H1 (cell line): ENCODE measurements at regions not wholly inside any gene's neighbourhood (a gene's known extent, or its start where the extent isn't known, plus 50 kb on each side); places are given as distances from the start of the nearest gene placed in this dataset.

ENCODE experiments used
- CTCF ChIA-PET: fragments of 300-600 bp; sonication (Branson Sonifier 250); formaldehyde crosslinking; loops from one replicate; lab custom pipeline; 2021; ENCODE audit not compliant: partially characterized antibody; lab: Charles Lee
- POLR2A ChIA-PET: fragments of 300-600 bp; sonication (Branson Sonifier 250); formaldehyde crosslinking; loops from one replicate; lab custom pipeline; 2021; ENCODE audit warnings: inconsistent platforms; ENCODE audit not compliant: partially characterized antibody; lab: Charles Lee
- DNase-seq, 2 experiments: peaks; one replicate each; pipeline versions ENCODE4 v3.0.0 to v3.0.0-alpha.2; 2010 to 2022; ENCODE audit warnings: low spot score in 2 of 2, low read depth in 1 of 2, mixed read lengths in 1 of 2
- FAIRE-seq: peaks from 2 replicates; lab custom pipeline; 2011; peaks lifted over from hg19 to GRCh38; lab: Jason Lieb, UNC
- H2AFZ ChIP-seq: 2 replicates; pipeline ENCODE4 v1.8.1; 2012; ENCODE audit warnings: low read length, inconsistent platforms
- H2AK5ac ChIP-seq: 2 replicates; pipeline ENCODE4 v1.6.1; 2013; ENCODE audit warnings: low read depth, low read length
- H2BK120ac ChIP-seq: replicated peaks from 2 replicates; pipeline ENCODE3; 2013; ENCODE audit warnings: low read depth, low read length, inconsistent platforms
- H2BK12ac ChIP-seq: 2 replicates; pipeline ENCODE4 v1.6.1; 2013; ENCODE audit warnings: low read depth, low read length
- H2BK15ac ChIP-seq: 2 replicates; pipeline ENCODE4 v1.6.1; 2013; ENCODE audit warnings: low read length
- H2BK20ac ChIP-seq: 2 replicates; pipeline ENCODE4 v1.6.1; 2013; ENCODE audit warnings: low read length
- H2BK5ac ChIP-seq: 2 replicates; pipeline ENCODE4 v1.6.1; 2013; ENCODE audit warnings: low read depth, low read length
- H3K14ac ChIP-seq: 2 replicates; pipeline ENCODE4 v1.6.1; 2013; ENCODE audit warnings: inconsistent platforms; ENCODE audit not compliant: insufficient read length
- H3K18ac ChIP-seq: 2 replicates; pipeline ENCODE4 v1.6.1; 2013; ENCODE audit warnings: low read length; ENCODE audit errors: extremely low read depth
- H3K23ac ChIP-seq: 2 replicates; pipeline ENCODE4 v1.6.1; 2013; ENCODE audit warnings: inconsistent platforms; ENCODE audit not compliant: insufficient read length
- H3K23me2 ChIP-seq: 2 replicates; pipeline ENCODE4 v1.6.1; 2013; ENCODE audit warnings: low read depth, low read length
- H3K27ac ChIP-seq: 2 replicates; pipeline ENCODE4 v1.6.1; 2011; ENCODE audit warnings: low read depth, low read length, inconsistent platforms
- H3K27me3 ChIP-seq, 4 experiments: replicated peaks in 1 of 4; 1 replicate in 1 of 4; 2 replicates in 3 of 4; pipeline versions ENCODE4 v1.6.1 to v1.8.1; 2011 to 2013; ENCODE audit warnings: low read length in 3 of 4, mild to moderate bottlenecking in 3 of 4, inconsistent platforms in 2 of 4, mixed read lengths in 2 of 4, moderate library complexity in 1 of 4; ENCODE audit not compliant: control insufficient read depth in 3 of 4, insufficient read depth in 3 of 4; ENCODE audit errors: extremely low read depth in 1 of 4
- H3K36me3 ChIP-seq, 4 experiments: 2 replicates each; pipeline versions ENCODE4 v1.6.1 to v1.8.1; 2011 to 2013; ENCODE audit warnings: mild to moderate bottlenecking in 4 of 4, low read length in 3 of 4, moderate library complexity in 2 of 4, control low read depth in 1 of 4, inconsistent platforms in 1 of 4; ENCODE audit not compliant: insufficient read depth in 4 of 4, control insufficient read depth in 2 of 4
- H3K4ac ChIP-seq: replicated peaks from 2 replicates; pipeline ENCODE3; 2013; ENCODE audit warnings: low read length, low read depth, mixed read lengths, inconsistent platforms; ENCODE audit not compliant: insufficient read length
- H3K4me1 ChIP-seq, 4 experiments: replicated peaks in 1 of 4; 1 replicate in 1 of 4; 2 replicates in 3 of 4; pipeline versions ENCODE4 v1.6.1 to v1.8.1; 2011 to 2013; ENCODE audit warnings: low read length in 3 of 4, inconsistent platforms in 2 of 4, mixed read lengths in 1 of 4; ENCODE audit not compliant: insufficient read depth in 4 of 4, control insufficient read depth in 3 of 4
- H3K4me2 ChIP-seq, 2 experiments: 2 replicates each; pipeline versions ENCODE4 v1.6.1 to v1.8.1; 2011 to 2013; ENCODE audit warnings: low read depth in 2 of 2, low read length in 2 of 2, control low read depth in 1 of 2, inconsistent platforms in 1 of 2, mild to moderate bottlenecking in 1 of 2; ENCODE audit not compliant: insufficient read depth in 1 of 2
- H3K4me3 ChIP-seq, 4 experiments: fragments of 200-600, 300-600 bp in 1 of 4; sonication (generic), shearing (Covaris generic), sonication (Bioruptor Twin) in 1 of 4; 2 replicates each; pipeline versions ENCODE4 v1.5.1 to v1.8.1; 2011 to 2016; ENCODE audit warnings: low read length in 4 of 4, low read depth in 3 of 4, control low read depth in 2 of 4, inconsistent platforms in 2 of 4, mild to moderate bottlenecking in 2 of 4, mixed read lengths in 1 of 4, moderate library complexity in 1 of 4; ENCODE audit not compliant: insufficient read depth in 2 of 4; ENCODE audit errors: extremely low read depth in 1 of 4
- H3K56ac ChIP-seq: replicated peaks from 2 replicates; pipeline ENCODE3; 2013; ENCODE audit warnings: low read depth, mild to moderate bottlenecking, mixed read lengths, low read length, inconsistent platforms; ENCODE audit not compliant: insufficient read length
- H3K79me1 ChIP-seq: 2 replicates; pipeline ENCODE4 v1.6.1; 2013; ENCODE audit warnings: low read depth, low read length, control low read depth
- H3K79me2 ChIP-seq, 2 experiments: 2 replicates each; pipeline versions ENCODE4 v1.6.1 to v1.8.1; 2012 to 2013; ENCODE audit warnings: low read length in 2 of 2, mild to moderate bottlenecking in 2 of 2, inconsistent platforms in 1 of 2; ENCODE audit not compliant: insufficient read depth in 2 of 2, control insufficient read depth in 1 of 2
- H3K9ac ChIP-seq, 4 experiments: replicated peaks in 1 of 4; 1 replicate in 1 of 4; 2 replicates in 3 of 4; pipeline versions ENCODE4 v1.6.1 to v1.8.1; 2011 to 2013; ENCODE audit warnings: low read depth in 3 of 4, low read length in 3 of 4, control low read depth in 2 of 4, mild to moderate bottlenecking in 2 of 4, moderate library complexity in 2 of 4, inconsistent platforms in 1 of 4; ENCODE audit errors: extremely low read depth in 1 of 4
- H3K9me3 ChIP-seq, 2 experiments: 2 replicates each; pipeline versions ENCODE4 v1.6.1 to v1.8.1; 2012 to 2013; ENCODE audit warnings: mild to moderate bottlenecking in 2 of 2, moderate library complexity in 2 of 2, control low read depth in 1 of 2, inconsistent platforms in 1 of 2, low read depth in 1 of 2, low read length in 1 of 2, mixed read lengths in 1 of 2; ENCODE audit not compliant: insufficient read depth in 2 of 2
- H4K20me1 ChIP-seq, 2 experiments: replicated peaks in 1 of 2; 2 replicates each; pipeline versions ENCODE3 to v1.8.1; 2011 to 2013; ENCODE audit warnings: inconsistent platforms in 2 of 2, low read length in 2 of 2, mild to moderate bottlenecking in 1 of 2; ENCODE audit not compliant: insufficient read depth in 2 of 2, control insufficient read depth in 1 of 2
- H4K5ac ChIP-seq: 2 replicates; pipeline ENCODE4 v1.6.1; 2013; ENCODE audit warnings: low read length, low read depth, mixed read lengths, inconsistent platforms; ENCODE audit not compliant: insufficient read length
- H4K8ac ChIP-seq: 2 replicates; pipeline ENCODE4 v1.8.0; 2013; ENCODE audit warnings: mild to moderate bottlenecking, moderate library complexity, low read length, inconsistent platforms; ENCODE audit not compliant: insufficient read depth; ENCODE audit errors: extremely low read depth
- H4K91ac ChIP-seq: replicated peaks from 2 replicates; pipeline ENCODE3; 2013; ENCODE audit warnings: low read length, mixed read lengths, inconsistent platforms; ENCODE audit not compliant: insufficient read length
- E2F6 ChIP-seq: IDR thresholded peaks from 2 replicates; pipeline ENCODE4 v1.6.1; 2012; ENCODE audit warnings: inconsistent platforms
- EGR1 ChIP-seq: IDR thresholded peaks from 2 replicates; pipeline ENCODE4 v1.6.1; 2011; ENCODE audit warnings: low read depth, low read length, borderline replicate concordance
- EP300 ChIP-seq, 2 experiments: IDR thresholded peaks; 1 replicate in 1 of 2; 2 replicates in 1 of 2; pipeline ENCODE4 v1.6.1; 2011 to 2012; ENCODE audit warnings: low read depth in 2 of 2, low read length in 2 of 2, mild to moderate bottlenecking in 2 of 2, borderline replicate concordance in 1 of 2, inconsistent platforms in 1 of 2, moderate library complexity in 1 of 2
- EZH2 ChIP-seq: fragments of 200-600 bp; sonication (generic); IDR thresholded peaks from 2 replicates; pipeline ENCODE4 v1.7.1; 2012; ENCODE audit warnings: low read depth, mild to moderate bottlenecking, moderate library complexity, low read length, inconsistent platforms; ENCODE audit not compliant: severe bottlenecking
- JUN ChIP-seq: IDR thresholded peaks from 2 replicates; pipeline ENCODE4 v1.6.1; 2011; ENCODE audit warnings: low read depth, mild to moderate bottlenecking, improper control_type of control experiment, low read length
- JUND ChIP-seq: IDR thresholded peaks from 2 replicates; pipeline ENCODE4 v1.6.1; 2011; ENCODE audit warnings: mild to moderate bottlenecking, improper control_type of control experiment, low read length
- MAFK ChIP-seq: IDR thresholded peaks from 2 replicates; pipeline ENCODE4 v1.6.1; 2012; ENCODE audit warnings: low read depth, mild to moderate bottlenecking, improper control_type of control experiment, low read length
- POU5F1 ChIP-seq: IDR thresholded peaks from 2 replicates; pipeline ENCODE4 v1.6.1; 2011; ENCODE audit warnings: low read depth, mild to moderate bottlenecking, low read length, moderate library complexity
- SAP30 ChIP-seq: fragments of 300-600 bp; sonication (generic); IDR thresholded peaks from 2 replicates; pipeline ENCODE4 v1.7.1; 2012; ENCODE audit warnings: low read length, moderate library complexity, mild to moderate bottlenecking, inconsistent platforms; ENCODE audit not compliant: insufficient read depth, insufficient replicate concordance
- SIN3A ChIP-seq, 2 experiments: IDR thresholded peaks in 1 of 2; conservative IDR thresholded peaks in 1 of 2; 2 replicates each; pipeline ENCODE4 v1.6.1; 2011 to 2012; ENCODE audit warnings: low read length in 2 of 2, improper control_type of control experiment in 1 of 2, low read depth in 1 of 2, mild to moderate bottlenecking in 1 of 2
- TAF1 ChIP-seq: IDR thresholded peaks from 2 replicates; pipeline ENCODE4 v1.6.1; 2011; ENCODE audit warnings: mild to moderate bottlenecking, low read depth, low read length
- USF2 ChIP-seq: IDR thresholded peaks from 2 replicates; pipeline ENCODE4 v1.6.1; 2011; ENCODE audit warnings: low read length, improper control_type of control experiment
- WGBS, 2 experiments: shearing (Covaris generic) in 1 of 2; methylation state at CpG; one replicate each; pipeline versions ENCODE4 v1.1.6 to v1.1.7; 2013 to 2015; ENCODE audit warnings: low lambda C conversion rate in 2 of 2, mixed read lengths in 2 of 2, inconsistent platforms in 1 of 2, low coverage in 1 of 2, missing lambda C conversion rate in 1 of 2; ENCODE audit not compliant: insufficient replicate concordance in 2 of 2, insufficient coverage in 1 of 2, insufficient read length in 1 of 2; ENCODE audit errors: extremely low coverage in 1 of 2, missing lambda C conversion rate in 1 of 2; 5-methylcytosine and 5-hydroxymethylcytosine counted together

GRCh38 chr14:99058542-99058941 is 213.5 kb downstream of the BCL11B start:
- TF ChIP-seq SAP30 (no peak), E2F6 (no peak), SIN3A (conservative IDR thresholded peaks at IDR 0.05 in 1 of 2, IDR thresholded peaks at IDR 0.05 in 1 of 2; ENCODE audit: low read depth in 1 of 2, low read length in 2 of 2) (no peak), EGR1 (no peak), POU5F1 (no peak), MAFK (no peak), TAF1 (no peak), EZH2 (no peak), USF2 (no peak), EP300 (IDR thresholded peaks at IDR 0.05; ENCODE audit: borderline replicate concordance in 1 of 2, low read depth in 2 of 2, low read length in 2 of 2) (no peak), JUN (no peak), JUND (no peak)
- POLR2A ChIA-PET = interaction anchor here (0.6 kb wide), 1 partner anchor 182 kb away, joined by 3 read pairs; no protein-coding TSS in a partner anchor
- Histone ChIP-seq H4K91ac (no peak overlapping the region), H3K56ac (no peak overlapping the region), H3K18ac (no peak overlapping the region), H2BK20ac (no peak overlapping the region), H3K79me1 (no peaks in the 10 kb centered on the region), H3K4me3 (no peak overlapping the region), H4K20me1 (no peaks in the 10 kb centered on the region), H3K4me2 (no peak overlapping the region), H3K4ac (no peak overlapping the region), H2BK5ac (no peak overlapping the region), H3K27me3 (no peaks in the 10 kb centered on the region), H3K9ac (no peak overlapping the region), H2BK12ac (no peak overlapping the region), H3K36me3 (no peaks in the 10 kb centered on the region), H3K9me3 (no peaks in the 10 kb centered on the region), H2BK120ac (no peak overlapping the region), H3K14ac (no peak overlapping the region), H3K23ac (no peak overlapping the region), H3K23me2 (no peaks in the 10 kb centered on the region), H3K27ac (no peak overlapping the region), H3K79me2 (no peaks in the 10 kb centered on the region), H2AK5ac (no peak overlapping the region), H4K8ac (no peak overlapping the region), H2AFZ (no peak overlapping the region), H2BK15ac (no peak overlapping the region), H4K5ac (no peak overlapping the region), H3K4me1 (no peaks in the 10 kb centered on the region)
- FAIRE-seq = no peak
- CTCF ChIA-PET = interaction anchor here (1.1 kb wide), 1 partner anchor 15 kb away, joined by 3 read pairs; no protein-coding TSS in a partner anchor
- WGBS, 2 experiments = 90% methylated on average over 8 of the region's 8 CpGs; no CpG with 5 or more reads in 1 of the 2 experiments
- no peak for DNase-seq
